GM18870 (cell line): ENCODE measurements at regions not wholly inside any gene's neighbourhood (a gene's known extent, or its start where the extent isn't known, plus 50 kb on each side); places are given as distances from the start of the nearest gene placed in this dataset.

Experiments
- ATAC-seq: cut with Tn5 transposase; IDR thresholded peaks from one replicate; pipeline ENCODE4 v1.9.1; 2021; ENCODE audit warnings: moderate library complexity; ENCODE audit not compliant: unreplicated experiment

- ATAC-seq: no peak
These were observed 1310.0 kb upstream of the C9orf72 start for GRCh38 chr9:28883234-28883633.

DNA sequence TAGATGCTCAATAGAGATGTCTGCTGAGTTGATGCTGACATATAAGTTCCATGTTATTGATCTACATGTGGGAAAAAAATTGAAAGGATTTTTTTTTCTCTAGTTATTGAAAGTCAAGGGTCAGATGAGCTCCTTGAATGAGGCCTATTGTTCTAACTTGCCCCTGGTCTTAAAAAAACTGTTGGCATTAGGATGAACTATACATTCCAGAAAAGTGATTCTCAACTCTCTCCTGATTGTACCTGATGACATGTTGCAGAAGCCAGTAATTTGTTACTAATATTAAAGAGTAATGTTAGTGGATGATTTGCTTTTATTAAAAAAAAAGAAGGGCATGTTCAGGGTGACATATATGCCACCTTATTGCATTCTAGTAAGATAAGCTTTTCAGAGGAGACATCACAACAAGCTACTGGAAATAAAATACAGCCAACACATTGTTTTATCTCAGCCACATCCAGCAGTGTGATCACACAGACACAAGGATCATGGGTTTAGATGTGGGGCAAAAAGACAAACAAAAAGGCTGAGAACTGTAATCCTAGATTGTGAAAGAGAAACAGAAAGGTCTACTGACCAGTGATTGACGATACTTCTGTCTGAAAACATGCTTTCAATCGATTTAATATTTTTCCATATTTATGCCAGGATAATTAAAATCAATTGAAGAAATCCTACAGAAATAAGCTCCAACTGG, 1314.1 kb upstream of the C9orf72 start:
- ATAC-seq: no peak

- ATAC-seq: no peak
These were observed 1315.5 kb upstream of the C9orf72 start for GRCh38 chr9:28888806-28889205.

GRCh38 chr9:28892538-28892937, 1319.3 kb upstream of the C9orf72 start:
- no peak for ATAC-seq

DNA sequence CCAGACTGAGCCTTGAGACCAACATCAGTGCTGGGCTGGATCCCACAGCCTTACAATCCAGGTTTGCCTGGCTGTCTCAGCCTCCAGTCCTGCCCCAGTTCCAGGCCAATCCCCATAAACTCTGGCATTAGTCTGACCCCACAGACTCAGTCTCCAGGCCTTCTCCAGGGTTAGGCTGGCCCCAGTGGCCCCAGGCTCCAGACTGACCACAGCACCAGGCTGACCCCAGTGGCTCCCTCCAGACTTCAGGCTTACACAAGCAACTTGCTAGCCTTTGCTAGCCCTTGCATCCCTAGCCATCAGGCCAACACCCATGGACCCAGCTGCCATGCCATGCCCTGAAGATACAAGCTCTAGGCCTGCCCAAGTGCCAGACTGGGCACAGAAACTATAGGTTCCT, 1326.0 kb upstream of the C9orf72 start:
- ATAC-seq: no peak

DNA sequence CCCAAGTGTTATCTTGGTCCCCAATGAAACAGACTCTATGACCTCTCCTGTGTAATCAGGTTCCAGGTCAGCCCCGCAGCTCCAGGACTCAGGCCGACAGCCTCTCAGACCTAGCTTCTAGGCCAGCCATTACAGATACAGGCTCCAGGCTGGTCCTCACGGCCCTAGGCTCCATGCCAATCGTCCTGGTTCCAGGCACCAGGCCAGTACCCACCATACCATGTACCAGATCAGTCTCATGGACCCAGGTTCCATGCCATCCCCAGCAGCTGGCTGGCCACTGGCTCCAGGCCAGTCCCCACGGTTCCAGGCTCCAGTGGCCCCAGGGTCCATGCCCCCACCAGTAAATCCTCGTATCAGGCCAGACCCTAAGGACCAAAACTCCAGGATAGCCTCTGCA, 1326.6 kb upstream of the C9orf72 start:
- no peak for ATAC-seq

DNA sequence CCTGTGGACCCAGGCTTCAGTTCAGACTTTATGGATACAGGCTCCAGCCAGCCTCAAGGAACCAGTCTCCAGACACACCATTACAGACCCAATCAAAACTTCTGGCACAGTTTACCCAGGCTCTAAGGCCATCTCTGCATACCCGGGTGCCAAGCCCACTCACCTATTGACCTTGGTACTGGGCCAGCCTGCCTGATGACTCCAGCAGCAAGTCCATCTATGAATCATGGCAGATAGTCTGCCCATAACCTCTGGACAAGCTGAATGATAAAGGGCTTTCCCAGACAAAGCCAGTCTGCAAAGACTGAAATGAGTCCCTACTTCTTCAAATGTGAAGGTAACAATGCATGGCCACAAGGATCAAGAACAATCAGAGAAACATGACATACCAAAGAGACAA, 1327.1 kb upstream of the C9orf72 start:
- no peak for ATAC-seq

GRCh38 chr9:28909526-28909925, 1336.2 kb upstream of the C9orf72 start:
- ATAC-seq: no peak

DNA sequence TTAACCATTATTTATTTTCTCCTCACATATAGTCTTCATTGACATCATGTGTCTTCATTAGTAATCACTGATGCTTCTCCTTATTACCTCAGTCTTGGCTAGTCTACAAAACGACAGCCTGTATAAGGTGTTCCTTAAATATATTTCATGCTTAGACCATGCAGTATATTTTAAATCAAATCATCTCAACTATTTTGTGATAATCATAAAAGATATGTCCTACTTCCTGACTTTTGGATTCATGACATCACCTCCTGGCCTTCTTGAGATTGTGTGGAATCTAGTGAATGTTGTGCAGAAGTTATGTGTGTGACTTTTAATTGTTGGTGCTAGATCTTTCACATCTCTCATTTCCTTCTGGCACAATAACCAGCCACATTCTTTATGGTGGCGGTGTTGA, 1339.3 kb upstream of the C9orf72 start:
- no peak for ATAC-seq

DNA sequence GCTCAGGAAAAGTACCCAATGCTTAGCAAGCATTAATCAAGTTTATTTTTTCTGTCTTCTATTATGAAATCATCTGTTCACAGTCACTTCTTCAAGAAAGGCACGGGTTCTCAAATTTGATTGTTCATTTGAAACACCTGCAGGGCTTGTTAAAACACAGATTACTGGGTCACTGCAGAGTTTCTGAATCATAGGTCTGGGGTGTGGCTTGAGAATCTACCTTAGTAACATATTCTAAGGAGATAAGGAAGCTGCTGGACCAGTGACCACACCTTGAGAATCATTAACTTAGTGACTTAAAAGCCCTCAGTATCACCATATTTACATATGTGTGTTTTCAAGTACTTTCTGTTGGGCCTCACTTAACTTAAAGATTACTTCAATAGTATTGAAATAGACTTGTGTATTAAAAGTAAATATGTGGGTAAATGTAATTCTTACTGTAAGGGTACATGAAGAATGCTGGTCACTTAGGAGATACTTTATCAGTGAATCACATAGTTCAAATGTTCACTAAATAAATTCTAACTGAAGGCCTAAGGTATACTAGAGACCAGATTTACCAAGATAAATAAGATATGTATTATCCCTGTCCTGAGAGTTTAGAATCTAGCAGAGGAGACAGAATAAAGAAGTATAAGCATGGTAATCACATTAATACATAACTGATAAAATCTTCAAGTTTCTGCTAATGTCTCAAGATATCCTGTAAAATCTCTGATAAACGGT, 1342.1 kb upstream of the C9orf72 start:
- ATAC-seq: no peak

DNA sequence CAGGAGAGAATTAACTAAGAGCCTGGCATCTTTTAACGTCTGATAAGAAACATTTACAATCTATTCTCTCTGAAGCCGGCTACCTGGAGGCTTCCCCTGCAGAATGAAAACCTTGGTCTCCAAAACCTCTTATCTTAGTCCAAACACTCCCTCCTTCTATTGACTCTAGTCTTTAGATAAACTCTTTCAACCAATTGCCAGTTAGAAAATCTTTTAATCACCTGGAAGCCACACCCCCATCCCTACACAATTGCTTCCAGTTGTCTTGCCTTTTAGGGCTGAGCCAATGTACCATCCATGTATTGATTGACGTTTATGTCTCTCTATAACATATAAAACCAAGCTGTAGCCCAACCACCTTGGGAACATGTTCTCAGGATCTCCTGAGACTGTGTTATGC, 1343.1 kb upstream of the C9orf72 start:
- no peak for ATAC-seq

- no peak for ATAC-seq
These were observed 1348.7 kb upstream of the C9orf72 start for GRCh38 chr9:28921857-28922500.

GRCh38 chr9:28922891-28923290, 1349.6 kb upstream of the C9orf72 start:
- no peak for ATAC-seq

DNA sequence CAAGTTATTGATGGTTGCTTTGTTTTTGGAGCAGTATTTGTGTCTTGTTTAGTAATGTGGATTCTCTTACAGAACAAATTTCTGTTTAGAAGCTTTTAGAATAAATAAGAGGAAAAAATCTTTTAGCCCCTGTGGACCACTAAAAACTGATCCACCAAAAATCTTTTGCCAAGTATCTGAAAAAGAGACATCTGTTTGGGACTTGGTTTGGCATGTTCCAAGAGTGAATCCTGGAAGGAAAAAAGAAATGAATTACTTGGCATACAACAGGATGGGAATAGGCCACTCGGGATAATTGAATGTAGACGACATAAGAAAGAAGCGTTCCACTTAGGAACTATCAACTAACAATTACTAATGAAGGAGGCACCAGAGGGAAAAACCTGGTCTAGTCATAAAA, 1350.1 kb upstream of the C9orf72 start:
- ATAC-seq: no peak

GRCh38 chr9:28925157-28925556, 1351.9 kb upstream of the C9orf72 start:
- no peak for ATAC-seq

GRCh38 chr9:28926306-28926705, 1353.0 kb upstream of the C9orf72 start:
- no peak for ATAC-seq

- no peak for ATAC-seq
These were observed 1354.4 kb upstream of the C9orf72 start for GRCh38 chr9:28927691-28928090.

GRCh38 chr9:28929433-28929832, 1356.2 kb upstream of the C9orf72 start:
- no peak for ATAC-seq

- no peak for ATAC-seq
These were observed 1357.5 kb upstream of the C9orf72 start for GRCh38 chr9:28930766-28931165.

DNA sequence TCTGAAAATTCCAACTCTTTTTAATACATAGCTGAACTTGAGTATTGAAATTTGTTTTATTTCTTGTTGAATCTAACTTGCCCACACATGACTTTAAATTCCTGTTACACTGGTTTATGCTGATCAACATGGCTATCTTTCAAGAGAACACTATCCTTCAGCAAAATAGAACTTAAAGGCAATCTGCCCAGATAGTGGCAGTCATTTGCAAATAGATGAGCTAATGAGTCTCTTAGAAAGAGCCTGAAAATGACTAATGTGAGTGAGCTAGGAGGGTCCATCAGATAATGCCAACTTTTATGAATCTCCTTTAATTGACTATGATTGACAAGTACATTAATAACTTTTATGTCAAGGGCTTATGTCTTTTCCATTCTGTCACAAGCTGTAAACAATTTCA, 1360.8 kb upstream of the C9orf72 start:
- no peak for ATAC-seq

GRCh38 chr9:28938981-28939380, 1365.7 kb upstream of the C9orf72 start:
- no peak for ATAC-seq

- no peak for ATAC-seq
These were observed 1368.6 kb upstream of the C9orf72 start for GRCh38 chr9:28941856-28942255.
